HuH-7.5 (cell line): ENCODE measurements at regions not wholly inside any gene's neighbourhood (a gene's known extent, or its start where the extent isn't known, plus 50 kb on each side); places are given as distances from the start of the nearest gene placed in this dataset.

ENCODE experiments used
- DNase-seq: peaks from one replicate; pipeline ENCODE4 v3.0.0; 2011; ENCODE audit warnings: low spot score

- DNase-seq: no peak
Measured at GRCh38 chr6:79775222-79775621, 144.1 kb downstream of the SH3BGRL2 start.

- no peak for DNase-seq
Measured at GRCh38 chr6:79764747-79765146, 133.6 kb downstream of the SH3BGRL2 start.

- no peak for DNase-seq
Measured at GRCh38 chr6:79763301-79763700, 132.2 kb downstream of the SH3BGRL2 start.

GRCh38 chr6:79762370-79762769, 131.2 kb downstream of the SH3BGRL2 start:
- no peak for DNase-seq

- no peak for DNase-seq
Measured at GRCh38 chr6:79756496-79756895, 125.4 kb downstream of the SH3BGRL2 start.

GRCh38 chr6:79755967-79756366, 124.8 kb downstream of the SH3BGRL2 start:
- no peak for DNase-seq
